Mucosa of descending colon (tissue), 3 donors: ENCODE measurements at regions not wholly inside any gene's neighbourhood (a gene's known extent, or its start where the extent isn't known, plus 50 kb on each side); places are given as distances from the start of the nearest gene placed in this dataset.

ENCODE experiments used
- ATAC-seq: fragments of 200-7000 bp; cut with Tn5 transposase; one replicate; pipeline ENCODE4 v1.9.1; 2020; ENCODE audit warnings: mild to moderate bottlenecking, moderate library complexity
- DNase-seq, 3 donors: peaks; one replicate each; pipeline ENCODE4 v3.0.0-alpha.2; 2020
- H3K36me3 ChIP-seq: fragments of 200-600 bp; one replicate; pipeline ENCODE4 v1.8.0; 2021; ENCODE audit warnings: low read depth, mild to moderate bottlenecking
- H3K4me1 ChIP-seq: fragments of 200-600 bp; one replicate; pipeline ENCODE4 v1.8.0; 2021; ENCODE audit warnings: low read depth, mild to moderate bottlenecking
- H3K4me3 ChIP-seq: fragments of 200-600 bp; one replicate; pipeline ENCODE4 v1.8.0; 2021; ENCODE audit warnings: mild to moderate bottlenecking
- H3K9me3 ChIP-seq: fragments of 200-600 bp; one replicate; pipeline ENCODE4 v1.8.0; 2021; ENCODE audit warnings: mild to moderate bottlenecking
- CTCF ChIP-seq: fragments of 200-600 bp; IDR thresholded peaks from one replicate; pipeline ENCODE4 v1.8.0; 2022; ENCODE audit warnings: antibody characterized with exemption, mild to moderate bottlenecking
- intact Hi-C, 2 donors: fragments of 100-400 bp; cut with DNase I in 1 of 2; cut with micrococcal nuclease in 1 of 2; formaldehyde crosslinking; loops; one replicate each; pipeline versions ENCODE4 v1.11.0 to v1.11.1; 2022; cut with DNase I, micrococcal nuclease
- donor health status: DM: no; HTN: no; CAD: no; lungs with moderate emphysema.
- donor health status: DM: no; HTN: no; CAD: no.
- donor health status: DM: no; HTN: yes; CAD: no.

GRCh38 chr20:40802886-40803285 lies 113.8 kb upstream of the MAFB start:
- ATAC-seq (no peak), DNase-seq (no peak)
- Histone ChIP-seq H3K4me1 (no peaks in the 10 kb centered on the region), H3K9me3 (no peaks in the 10 kb centered on the region), H3K4me3 (no peak overlapping the region), H3K36me3 (no peaks in the 10 kb centered on the region)
- intact Hi-C loops, result no loop called here
- TF ChIP-seq CTCF, result no peak

GRCh38 chr20:40803381-40803780 lies 114.3 kb upstream of the MAFB start:
- intact Hi-C loops, result no loop called here
- DNase-seq (no peak), ATAC-seq (no peak)
- no peak for TF ChIP-seq CTCF
- H3K4me1 ChIP-seq, result no peaks in the 10 kb centered on the region
- H3K4me3 ChIP-seq, result no peak overlapping the region
- no peaks in the 10 kb centered on the region for H3K36me3 ChIP-seq
- H3K9me3 ChIP-seq, result no peaks in the 10 kb centered on the region

DNA sequence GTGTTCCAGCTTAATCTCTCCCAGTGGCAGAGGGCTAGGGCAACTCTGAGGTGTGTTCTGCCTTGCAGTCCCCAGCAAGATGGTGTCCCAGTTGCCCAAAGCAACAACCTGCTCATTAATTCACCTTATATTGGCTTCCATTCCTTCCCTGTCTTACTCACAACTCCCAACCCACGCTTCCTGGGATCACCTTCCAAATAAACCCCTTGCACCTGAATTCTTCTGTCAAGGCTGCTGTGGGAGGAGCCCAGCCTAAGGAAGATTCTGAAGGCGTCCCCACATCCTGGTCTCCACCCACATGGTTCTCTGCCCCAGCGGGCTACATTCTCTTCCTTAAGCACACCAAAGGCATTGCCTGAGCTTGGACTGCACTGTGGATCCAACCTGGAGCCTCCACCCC lies 116.6 kb upstream of the MAFB start:
- DNase-seq (no peak), ATAC-seq (no peak)
- H3K4me1 ChIP-seq, result no peaks in the 10 kb centered on the region
- no peak overlapping the region for H3K4me3 ChIP-seq
- H3K36me3 ChIP-seq, result no peaks in the 10 kb centered on the region
- TF ChIP-seq CTCF, result no peak
- intact Hi-C loops, result no loop called here
- no peaks in the 10 kb centered on the region for H3K9me3 ChIP-seq

- no peaks in the 10 kb centered on the region for H3K36me3 ChIP-seq
- no peak for DNase-seq
Measured at GRCh38 chr20:40806929-40807820, 118.1 kb upstream of the MAFB start.

DNA sequence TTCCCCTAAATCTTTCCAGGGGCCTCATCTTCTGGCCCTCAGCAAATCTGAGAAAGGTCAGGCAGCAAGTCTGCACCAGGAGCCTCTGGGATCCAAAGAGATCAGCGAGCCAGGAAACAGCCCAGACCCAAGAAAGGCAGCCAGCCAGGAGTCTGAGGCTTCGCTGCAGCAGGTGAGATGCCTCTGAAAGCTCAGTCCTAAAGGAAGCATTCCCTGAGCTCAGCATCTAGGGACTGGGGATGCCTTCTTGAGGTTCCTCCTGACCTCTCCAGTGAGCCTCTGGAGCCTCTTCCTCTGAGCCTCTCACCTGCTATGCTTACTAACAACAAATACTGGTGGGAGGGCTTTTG lies 118.8 kb upstream of the MAFB start:
- no peak overlapping the region for H3K4me3 ChIP-seq
- H3K4me1 ChIP-seq, result no peaks in the 10 kb centered on the region
- H3K9me3 ChIP-seq, result no peaks in the 10 kb centered on the region
- no peaks in the 10 kb centered on the region for H3K36me3 ChIP-seq
- intact Hi-C loops, result no loop called here
- ATAC-seq, result no peak
- TF ChIP-seq CTCF, result no peak
- no peak for DNase-seq

More at GRCh38 chr20:40806929-40807820, 118.1 kb upstream of the MAFB start:
- no peaks in the 10 kb centered on the region for H3K9me3 ChIP-seq
- intact Hi-C loops, result no loop called here
- H3K4me1 ChIP-seq, result no peaks in the 10 kb centered on the region
- no peak for ATAC-seq
- H3K4me3 ChIP-seq, result no peak overlapping the region
- no peak for TF ChIP-seq CTCF
